ENCODE measurements at regions not wholly inside any gene's neighbourhood (a gene's known extent, or its start where the extent isn't known, plus 50 kb on each side); places are given as distances from the start of the nearest gene placed in this dataset.

GRCh38 chr2:118721817-118722551 lies 125.5 kb downstream of the EN1 start:
- TF ChIP-seq CTCF (IDR thresholded peaks at IDR 0.05; ENCODE audit: low read length, missing control alignments): no peak
- H3K4me3 ChIP-seq (replicated peaks; ENCODE audit: low read depth, low read length): no peak overlapping the region
- no peak for DNase-seq (ENCODE audit: low read depth)

- DNase-seq (ENCODE audit: low read depth): no peak
- no peak overlapping the region for H3K4me3 ChIP-seq (replicated peaks; ENCODE audit: low read depth, low read length)
- no peak for TF ChIP-seq CTCF (IDR thresholded peaks at IDR 0.05; ENCODE audit: low read length, missing control alignments)
Observed at GRCh38 chr2:118720866-118721265, 126.6 kb downstream of the EN1 start.

- no peak overlapping the region for H3K4me3 ChIP-seq (replicated peaks; ENCODE audit: low read depth, low read length)
- no peak for DNase-seq (ENCODE audit: low read depth)
- TF ChIP-seq CTCF (IDR thresholded peaks at IDR 0.05; ENCODE audit: low read length, missing control alignments): no peak
Observed at GRCh38 chr2:118718921-118719320, 128.5 kb downstream of the EN1 start.

- no peak for TF ChIP-seq CTCF (IDR thresholded peaks at IDR 0.05; ENCODE audit: low read length, missing control alignments)
- H3K4me3 ChIP-seq (replicated peaks; ENCODE audit: low read depth, low read length): no peak overlapping the region
- DNase-seq (ENCODE audit: low read depth): no peak
Observed at GRCh38 chr2:118716102-118716501, 131.3 kb downstream of the EN1 start.

GRCh38 chr2:118714118-118714517 lies 133.3 kb downstream of the EN1 start:
- no peak overlapping the region for H3K4me3 ChIP-seq (replicated peaks; ENCODE audit: low read depth, low read length)
- TF ChIP-seq CTCF (IDR thresholded peaks at IDR 0.05; ENCODE audit: low read length, missing control alignments): no peak
- no peak for DNase-seq (ENCODE audit: low read depth)

- no peak overlapping the region for H3K4me3 ChIP-seq (replicated peaks; ENCODE audit: low read depth, low read length)
- no peak for TF ChIP-seq CTCF (IDR thresholded peaks at IDR 0.05; ENCODE audit: low read length, missing control alignments)
- DNase-seq (ENCODE audit: low read depth): no peak
Observed at GRCh38 chr2:118711603-118712002, 135.8 kb downstream of the EN1 start.

GRCh38 chr2:118710481-118710880 lies 137.0 kb downstream of the EN1 start:
- DNase-seq (ENCODE audit: low read depth): no peak
- no peak overlapping the region for H3K4me3 ChIP-seq (replicated peaks; ENCODE audit: low read depth, low read length)
- no peak for TF ChIP-seq CTCF (IDR thresholded peaks at IDR 0.05; ENCODE audit: low read length, missing control alignments)

Measured in fibroblast of pulmonary artery (primary cell).